DMS153 (cell line): ENCODE measurements at regions not wholly inside any gene's neighbourhood (a gene's known extent, or its start where the extent isn't known, plus 50 kb on each side); places are given as distances from the start of the nearest gene placed in this dataset.
"Not testable (repeated sequence)": the region's sequence is repeated elsewhere in the genome, so short reads cannot be mapped to it uniquely, and the experiment has no call there.

Experiments
- DNase-seq: peaks from one replicate; lab custom pipeline; 2025; lab: John Stamatoyannopoulos, UW

DNA sequence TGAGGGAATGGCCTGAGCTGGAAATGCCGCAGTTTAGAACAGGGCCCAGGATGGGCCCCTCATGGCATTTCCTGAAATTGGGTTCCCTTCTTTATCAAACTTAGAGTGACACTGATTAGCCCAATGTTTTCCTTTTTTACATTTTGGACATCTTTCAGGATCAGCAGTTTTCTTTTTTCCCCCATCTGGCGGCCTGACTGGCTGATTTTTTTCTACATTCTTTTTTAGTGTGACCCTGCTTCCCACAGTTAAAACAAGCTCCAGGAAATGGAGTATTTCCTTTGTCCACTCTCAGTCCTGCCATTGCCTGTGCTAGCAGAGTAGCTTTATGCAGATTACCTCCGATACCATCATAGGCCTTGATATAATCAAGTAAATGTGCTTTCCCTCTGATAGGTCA, 185.8 kb upstream of the IGF1 start:
- not testable (repeated sequence) for DNase-seq

DNA sequence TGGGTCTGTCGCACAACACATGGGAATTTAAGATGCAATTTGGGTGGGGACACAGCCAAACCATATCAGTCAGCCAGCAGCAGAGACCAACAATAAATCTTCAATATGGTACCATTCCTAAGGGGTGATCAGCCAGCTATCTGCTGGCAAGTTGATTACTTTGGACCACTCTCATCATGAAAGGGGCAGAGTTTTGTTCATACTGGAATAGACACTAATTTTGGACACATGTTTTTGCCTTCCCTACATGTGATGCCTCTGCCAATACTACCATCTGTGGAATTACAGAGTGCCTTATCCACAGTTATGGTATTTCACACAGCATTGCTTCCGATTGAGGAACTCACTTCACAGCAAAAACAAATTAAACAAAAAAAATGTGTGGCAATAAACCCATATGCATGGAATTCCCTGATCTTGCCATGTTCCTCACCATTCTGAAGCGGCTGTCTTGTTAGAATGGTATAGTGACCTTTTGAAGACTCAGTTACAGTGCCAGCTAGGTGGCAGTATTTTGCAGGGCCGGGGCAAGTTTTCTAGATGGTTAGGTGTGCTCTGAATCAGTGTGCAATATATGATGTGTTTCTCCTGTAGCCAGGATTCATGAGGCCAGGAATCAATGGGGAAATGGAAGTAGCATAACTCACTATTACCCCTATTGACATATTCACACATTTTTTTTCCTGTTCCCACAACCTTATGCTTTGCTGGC, 179.0 kb upstream of the IGF1 start:
- no peak for DNase-seq

GRCh38 chr12:102653406-102653805, 173.0 kb upstream of the IGF1 start:
- DNase-seq: no peak

- no peak for DNase-seq
Observed at GRCh38 chr12:102652645-102653313, 172.4 kb upstream of the IGF1 start.

- DNase-seq: no peak
Observed at GRCh38 chr12:102645968-102646367, 165.6 kb upstream of the IGF1 start.

- DNase-seq: no peak
Observed at GRCh38 chr12:102643879-102644575, 163.7 kb upstream of the IGF1 start.

DNA sequence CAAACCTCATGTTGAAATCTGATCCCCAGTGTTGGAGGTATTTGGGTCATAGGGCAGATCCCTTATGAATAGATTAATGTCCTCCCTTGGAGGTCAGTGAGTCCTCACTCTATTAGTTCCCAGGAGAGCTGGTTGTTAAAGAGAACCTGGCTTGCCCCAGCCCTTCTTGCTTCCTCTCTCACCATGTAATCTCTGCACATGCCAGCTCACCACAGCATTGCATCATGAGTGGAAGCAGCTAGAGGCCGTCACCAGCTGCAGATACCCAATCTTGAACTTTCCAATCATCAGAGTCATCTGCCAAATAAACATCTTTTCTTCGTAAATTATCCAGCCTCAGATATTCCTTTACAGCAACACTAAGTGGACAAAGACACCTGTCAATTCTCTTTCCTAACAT, 161.8 kb upstream of the IGF1 start:
- no peak for DNase-seq

GRCh38 chr12:102640658-102641057, 160.3 kb upstream of the IGF1 start:
- not testable (repeated sequence) for DNase-seq

GRCh38 chr12:102638777-102639176, 158.4 kb upstream of the IGF1 start:
- DNase-seq: no peak

- no peak for DNase-seq
Observed at GRCh38 chr12:102633981-102634605, 153.7 kb upstream of the IGF1 start.

- DNase-seq: no peak
Observed at GRCh38 chr12:102631274-102631673, 150.9 kb upstream of the IGF1 start.

- DNase-seq: no peak
Observed at GRCh38 chr12:102629262-102629888, 149.0 kb upstream of the IGF1 start.

DNA sequence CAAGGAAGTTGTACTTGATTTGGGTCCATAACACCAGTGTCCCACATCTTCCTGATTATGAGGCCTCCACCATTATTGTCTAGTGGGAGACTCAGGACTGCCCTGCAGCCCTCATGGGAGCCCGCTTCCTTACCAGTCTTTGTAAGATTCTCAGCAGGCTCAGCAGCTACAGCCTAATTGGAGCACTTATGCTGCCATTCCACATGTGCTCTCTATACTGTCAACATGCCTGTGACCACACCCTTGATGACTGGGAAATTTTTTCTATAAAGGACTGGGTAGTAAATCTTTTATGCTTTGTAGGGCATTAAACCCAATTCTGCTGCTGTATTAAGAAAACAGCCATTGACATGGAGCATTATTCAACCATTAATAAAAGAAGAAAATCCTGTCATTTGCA, 145.5 kb upstream of the IGF1 start:
- DNase-seq: no peak

- no peak for DNase-seq
Observed at GRCh38 chr12:102622618-102623017, 142.3 kb upstream of the IGF1 start.

- no peak for DNase-seq
Observed at GRCh38 chr12:102618197-102618877, 138.0 kb upstream of the IGF1 start.

- no peak for DNase-seq
Observed at GRCh38 chr12:102616692-102617091, 136.3 kb upstream of the IGF1 start.

- DNase-seq: no peak
Observed at GRCh38 chr12:102611995-102612394, 131.6 kb upstream of the IGF1 start.

GRCh38 chr12:102609996-102610395, 129.6 kb upstream of the IGF1 start:
- DNase-seq: no peak

GRCh38 chr12:102603021-102603420, 122.7 kb upstream of the IGF1 start:
- DNase-seq: no peak

GRCh38 chr12:102602521-102602920, 122.2 kb upstream of the IGF1 start:
- no peak for DNase-seq

DNA sequence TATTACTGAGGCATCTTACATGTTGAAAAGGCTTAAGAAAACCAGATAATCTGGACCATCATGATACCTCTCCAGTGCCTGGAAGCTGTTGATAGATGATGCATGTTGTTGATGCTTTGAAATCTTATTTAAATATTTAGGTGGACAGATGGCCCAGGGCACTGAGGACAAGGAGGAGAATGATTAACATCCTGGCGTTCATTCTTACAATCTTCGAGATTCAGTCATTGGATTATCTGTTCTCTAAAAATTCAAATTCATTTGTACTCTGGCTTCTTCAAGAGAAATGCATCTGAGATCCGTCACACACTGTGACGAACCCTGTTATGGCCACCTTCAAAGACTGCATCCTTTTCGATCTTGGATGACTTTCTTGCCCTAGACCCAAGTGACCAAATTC, 121.3 kb upstream of the IGF1 start:
- DNase-seq: no peak

DNA sequence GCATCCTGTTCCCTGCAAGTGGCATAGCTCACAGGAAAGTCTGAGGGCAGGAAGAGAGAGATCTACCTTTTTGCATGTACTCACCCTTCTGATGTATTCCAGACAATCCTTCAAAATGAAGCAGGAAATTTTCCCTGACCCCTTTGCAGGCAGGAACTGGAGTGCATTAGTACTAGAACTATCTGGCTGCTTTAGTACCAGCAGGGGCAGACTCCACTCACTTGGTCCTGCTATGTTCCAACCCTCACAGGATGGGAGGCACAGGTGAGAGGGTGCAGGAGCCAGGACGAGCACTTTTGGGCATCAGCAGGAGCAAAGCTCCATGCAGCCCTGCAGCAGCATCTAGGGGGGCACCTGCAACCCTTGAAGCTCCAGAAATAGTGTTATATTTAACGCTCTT, 116.3 kb upstream of the IGF1 start:
- DNase-seq: no peak
